Medulla oblongata (tissue), 1 donor: ENCODE measurements at regions not wholly inside any gene's neighbourhood (a gene's known extent, or its start where the extent isn't known, plus 50 kb on each side); places are given as distances from the start of the nearest gene placed in this dataset.
A peak's percentile ranks its signal among the peaks of the same experiment; 100 is the strongest.
"Not testable (repeated sequence)": the region's sequence is repeated elsewhere in the genome, so short reads cannot be mapped to it uniquely, and the experiment has no call there.

Experiments used
- DNase-seq: peaks from one replicate; pipeline ENCODE4 v3.0.0-alpha.2; 2015; ENCODE audit errors: extremely low spot score

DNA sequence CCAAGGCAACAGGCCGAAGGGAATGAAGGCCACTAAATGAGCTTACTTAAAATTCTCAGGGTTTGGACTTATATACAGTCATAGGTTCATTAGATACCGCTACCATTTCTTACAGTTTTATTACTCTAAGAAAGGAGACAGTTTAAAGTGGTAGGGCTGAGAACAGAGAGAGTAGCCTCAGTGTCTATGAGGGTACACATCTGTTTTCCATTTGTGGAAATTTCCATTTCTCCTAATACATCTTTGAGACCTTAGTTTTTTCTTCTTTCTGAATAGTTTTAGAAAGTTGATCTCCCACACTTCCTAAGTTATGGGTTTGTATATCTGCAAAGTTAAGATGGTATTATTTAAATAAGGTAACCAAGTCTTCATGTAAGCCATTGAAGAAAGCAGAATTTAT lies 1279.1 kb downstream of the NCAM2 start:
- no peak for DNase-seq

DNA sequence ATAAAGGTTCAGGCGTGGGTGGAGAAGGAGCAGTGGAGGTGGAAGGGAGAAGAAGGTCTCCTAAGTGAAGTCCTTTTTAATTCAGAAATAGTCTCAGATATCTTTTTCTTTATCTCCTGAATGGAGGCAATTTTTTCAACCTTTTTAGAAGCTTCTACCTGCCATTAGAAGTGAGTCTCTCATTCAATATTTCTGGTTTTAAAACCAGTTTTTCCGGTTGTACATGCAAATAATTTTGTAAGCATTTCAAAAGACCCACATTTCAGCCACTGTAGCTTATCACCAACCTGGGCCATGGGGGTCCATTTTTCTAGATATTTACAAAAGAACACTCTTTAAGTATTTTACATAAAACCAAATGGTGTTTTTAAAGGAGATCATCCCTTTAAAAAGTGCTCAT lies 1280.2 kb downstream of the NCAM2 start:
- DNase-seq: no peak

DNA sequence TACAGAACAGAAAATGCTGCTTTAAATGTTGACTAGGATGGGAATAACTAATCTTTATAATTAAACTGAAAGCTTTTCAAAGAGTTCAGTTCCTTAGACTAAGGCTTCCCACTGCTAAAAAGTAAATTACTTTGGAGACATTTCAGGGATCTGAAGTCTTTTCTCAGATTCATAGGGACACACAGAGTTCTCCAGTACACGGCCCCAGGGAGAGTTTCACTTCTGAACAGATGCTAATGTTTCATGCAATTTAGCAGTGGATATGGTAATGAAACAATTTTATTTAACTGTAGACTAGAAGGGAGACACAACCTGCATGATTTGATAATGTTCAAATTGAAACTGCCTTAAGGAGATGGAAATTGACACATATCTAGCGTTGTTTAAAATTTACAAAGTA lies 1282.6 kb downstream of the NCAM2 start:
- no peak for DNase-seq

DNA sequence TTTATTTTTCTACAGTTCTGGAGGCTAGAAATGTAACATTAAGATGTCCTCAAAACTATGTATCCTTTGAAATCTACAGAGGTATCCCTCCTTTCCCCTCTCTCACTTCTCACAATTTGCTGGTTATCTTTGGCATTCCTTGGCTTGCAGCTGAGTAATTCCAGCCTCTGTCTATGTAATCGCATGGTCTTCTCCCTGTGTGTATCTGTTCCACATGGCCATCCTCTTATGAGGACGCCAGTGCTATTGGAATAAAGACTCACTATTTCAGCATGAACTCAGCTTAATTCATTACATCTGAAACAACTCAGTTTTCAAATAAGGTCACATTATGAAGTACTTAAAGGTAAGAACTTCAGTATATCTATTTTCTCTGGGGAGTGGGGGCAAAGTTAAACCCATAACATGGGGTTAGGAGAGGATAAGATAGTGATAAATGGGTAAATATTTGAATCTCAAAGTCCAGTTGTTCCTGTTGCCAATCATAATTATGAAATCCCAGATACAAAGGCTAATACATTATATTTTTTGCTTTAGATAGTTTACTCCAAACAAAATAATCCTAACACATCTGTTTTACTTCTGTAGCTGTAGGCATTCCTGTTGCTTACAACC lies 1290.8 kb downstream of the NCAM2 start:
- no peak for DNase-seq

DNA sequence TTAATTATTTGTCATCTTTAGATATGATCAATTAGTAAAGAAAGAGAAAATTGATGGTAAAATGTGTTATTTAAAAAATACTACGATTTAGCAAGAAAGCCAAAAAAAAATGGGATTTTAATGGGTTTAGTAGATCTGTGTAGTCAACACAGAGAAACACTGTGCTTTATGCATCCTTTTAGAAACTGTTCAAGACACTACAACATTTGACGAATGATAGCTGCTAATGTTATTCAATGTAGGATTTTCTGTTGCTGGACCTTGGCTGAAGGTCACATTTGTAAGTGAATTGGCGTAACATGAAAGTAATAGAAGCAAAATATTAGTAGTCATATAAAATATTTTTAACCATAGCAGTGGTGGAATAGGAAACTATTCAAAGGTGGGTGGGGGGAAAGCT lies 1293.9 kb downstream of the NCAM2 start:
- no peak for DNase-seq

DNA sequence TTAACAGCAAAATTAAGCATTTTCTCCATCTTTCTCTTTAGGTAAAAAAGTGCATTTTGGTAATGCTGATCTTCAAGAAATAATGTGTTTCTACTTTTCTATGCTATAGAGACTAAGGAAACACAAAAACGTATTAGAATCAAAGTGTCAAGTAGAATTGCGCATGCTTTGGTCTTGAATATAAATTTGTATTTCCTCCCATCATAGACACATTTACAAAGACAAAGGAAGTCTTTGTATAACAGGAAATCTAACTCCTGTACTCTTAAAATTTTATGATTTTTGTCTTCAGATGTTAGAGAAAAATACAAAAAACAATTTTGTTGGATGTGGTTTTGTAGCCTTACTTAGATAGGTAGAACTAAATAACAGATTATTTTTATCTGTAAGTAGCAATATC lies 1299.4 kb downstream of the NCAM2 start:
- no peak for DNase-seq

DNA sequence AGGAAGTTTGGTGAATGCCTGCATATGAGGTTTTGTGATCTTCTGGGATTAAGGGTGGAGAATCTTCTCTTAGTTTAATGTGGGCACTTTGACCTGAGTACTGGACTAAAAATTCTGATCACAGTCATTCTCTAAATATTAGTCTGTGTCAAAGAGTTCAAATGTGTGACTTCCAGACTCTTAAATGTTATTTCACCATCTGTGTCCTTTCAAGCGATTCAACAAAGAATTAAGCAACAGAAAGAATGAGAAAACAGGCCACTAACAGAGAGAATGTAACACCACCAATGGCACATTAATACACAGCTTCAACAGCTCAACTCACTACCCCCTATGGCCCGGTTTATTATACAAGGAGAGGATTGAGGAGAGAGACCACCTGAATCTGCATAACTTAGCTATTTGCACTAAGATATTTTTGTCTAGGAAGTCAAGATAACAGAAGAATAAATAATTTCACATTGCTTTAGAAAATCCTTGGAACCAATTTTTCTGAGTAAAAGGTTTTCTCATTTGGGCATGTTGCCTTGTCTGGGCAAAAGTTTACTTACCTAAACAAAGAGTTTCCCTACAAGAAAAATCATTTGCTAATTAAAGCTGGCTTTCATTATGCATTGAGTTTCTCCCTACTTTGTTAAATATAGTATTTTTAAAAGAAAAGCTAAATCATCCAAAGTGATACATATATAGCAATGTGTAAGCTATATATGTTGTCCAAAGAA lies 1313.7 kb downstream of the NCAM2 start:
- peak; percentile 3 for DNase-seq

DNA sequence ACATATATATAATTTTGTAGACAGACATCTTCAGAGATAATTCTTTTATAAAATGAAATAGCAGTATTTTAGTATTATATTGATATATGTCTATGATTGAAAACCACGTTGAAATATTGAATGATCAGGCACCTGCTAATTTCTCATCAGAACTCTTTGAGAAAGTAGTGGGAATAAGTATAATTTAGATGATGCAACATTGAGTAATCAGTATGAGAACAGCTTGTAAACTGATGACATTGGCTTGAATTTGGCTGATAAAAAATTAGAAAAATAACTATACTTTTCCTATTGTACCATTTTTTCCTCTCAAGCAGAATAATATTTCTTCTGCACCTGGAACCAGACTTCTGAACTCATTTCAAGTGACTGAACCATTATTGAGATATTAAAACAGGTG lies 1316.8 kb downstream of the NCAM2 start:
- no peak for DNase-seq

DNA sequence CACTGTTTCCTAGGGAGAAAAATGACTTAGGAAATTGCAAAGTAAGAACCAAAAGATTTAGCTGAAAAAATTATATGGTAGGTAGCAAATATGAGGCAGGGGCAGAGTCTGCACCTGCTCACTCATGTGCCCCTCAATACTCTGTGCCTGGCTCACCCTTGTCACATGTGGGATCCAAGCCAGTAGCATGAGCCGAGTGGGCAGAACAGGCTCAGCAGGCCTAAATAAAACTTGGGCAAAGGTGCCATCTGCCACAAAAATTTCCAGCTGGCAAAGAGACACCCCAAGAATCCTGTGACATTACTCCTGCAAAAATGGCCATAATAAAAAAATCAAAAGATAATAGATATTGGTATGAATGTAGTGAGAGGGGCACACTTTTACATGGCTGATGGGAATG lies 1321.2 kb downstream of the NCAM2 start:
- DNase-seq: no peak

DNA sequence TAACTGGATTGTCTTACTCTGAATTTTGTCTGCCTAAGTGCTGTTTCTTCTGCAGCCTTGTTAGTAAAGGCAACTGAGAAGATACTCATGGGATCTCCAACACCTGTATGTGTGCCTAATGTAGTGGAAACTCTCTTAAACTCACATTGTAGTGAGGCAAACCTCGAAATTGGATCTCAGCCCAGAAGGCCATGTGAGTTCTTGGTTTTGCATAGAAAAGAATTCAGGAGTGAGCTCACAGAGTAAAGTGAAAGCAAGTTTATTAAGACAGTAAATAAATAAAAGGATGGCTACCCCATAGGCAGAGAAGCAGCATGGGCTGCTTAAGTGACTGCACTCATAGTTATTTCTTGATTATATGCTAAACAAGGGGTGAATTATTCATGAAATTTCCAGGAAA lies 1344.7 kb downstream of the NCAM2 start:
- DNase-seq: peak; percentile 53

DNA sequence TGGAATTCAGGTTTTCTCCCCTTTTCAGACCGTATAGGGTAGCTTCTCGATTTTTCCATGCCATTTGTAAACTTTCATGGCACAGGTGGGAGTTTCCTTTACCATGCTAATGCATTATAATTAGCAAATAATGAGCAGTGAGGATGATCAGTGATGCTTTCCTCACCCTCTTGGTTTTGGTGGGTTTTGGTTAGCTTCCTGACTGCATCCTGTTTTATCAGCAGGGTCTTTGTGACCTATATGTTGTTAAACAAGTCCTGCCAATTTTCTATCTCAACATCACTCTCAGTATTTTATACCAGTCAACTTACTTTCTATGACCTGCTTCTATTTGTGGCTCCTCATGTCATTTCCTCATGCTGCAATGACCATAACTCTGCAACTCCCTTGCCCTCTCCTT lies 1345.1 kb downstream of the NCAM2 start:
- no peak for DNase-seq

DNA sequence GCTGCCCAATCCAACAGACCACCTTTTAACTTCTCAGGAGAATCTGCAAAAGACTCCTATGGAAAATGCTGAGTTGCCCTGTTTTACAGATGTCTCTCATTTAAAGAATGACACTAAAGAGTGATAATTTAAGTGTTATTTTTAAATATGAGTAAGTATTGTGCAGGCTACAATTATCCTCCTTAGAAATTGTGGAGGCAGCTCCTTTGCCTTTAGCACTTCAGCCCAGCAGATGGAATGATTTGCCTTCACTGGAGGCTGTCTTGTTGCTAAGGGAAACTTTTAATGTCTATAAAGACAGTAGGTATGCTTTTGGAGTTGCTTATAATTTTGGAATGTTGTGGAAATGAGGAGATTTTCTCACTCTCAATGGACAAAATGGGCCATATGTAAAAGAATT lies 1345.5 kb downstream of the NCAM2 start:
- no peak for DNase-seq

DNA sequence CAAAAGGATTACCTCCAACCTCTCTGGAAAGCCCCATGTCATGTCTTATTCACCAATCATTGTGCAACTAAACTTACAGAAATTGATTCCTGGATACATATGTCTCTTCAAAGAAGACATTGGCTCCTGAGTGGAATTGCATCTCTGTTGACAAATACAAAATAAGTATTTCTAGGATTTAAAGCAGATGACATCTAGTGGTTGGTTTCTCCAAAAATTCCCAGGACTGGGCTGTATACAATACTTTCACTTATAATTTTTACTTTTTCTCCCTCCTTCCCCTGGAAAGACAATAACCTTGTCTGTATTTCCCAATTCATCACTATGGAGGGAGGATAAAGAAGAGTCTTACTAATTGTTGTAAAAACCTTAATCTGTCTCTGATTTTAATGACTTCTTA lies 1347.4 kb downstream of the NCAM2 start:
- no peak for DNase-seq

DNA sequence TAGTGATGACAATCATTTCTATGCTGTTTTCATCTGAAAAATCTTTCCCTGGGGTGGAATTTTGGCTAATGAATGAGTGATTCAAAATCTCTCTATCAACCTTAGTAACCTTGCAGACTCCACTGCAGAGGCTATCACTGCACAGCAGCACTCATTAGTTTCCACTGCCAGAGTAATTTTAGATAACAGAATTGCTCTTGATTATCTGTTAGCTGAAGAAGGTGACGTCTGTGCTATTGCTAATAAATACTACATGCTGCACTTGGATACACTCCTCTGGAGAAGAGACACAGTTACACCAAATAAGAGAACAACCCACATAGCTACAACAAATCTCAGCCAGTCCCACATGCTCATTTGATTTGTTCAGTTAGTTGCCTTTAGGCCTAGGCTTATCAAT lies 1348.4 kb downstream of the NCAM2 start:
- no peak for DNase-seq

DNA sequence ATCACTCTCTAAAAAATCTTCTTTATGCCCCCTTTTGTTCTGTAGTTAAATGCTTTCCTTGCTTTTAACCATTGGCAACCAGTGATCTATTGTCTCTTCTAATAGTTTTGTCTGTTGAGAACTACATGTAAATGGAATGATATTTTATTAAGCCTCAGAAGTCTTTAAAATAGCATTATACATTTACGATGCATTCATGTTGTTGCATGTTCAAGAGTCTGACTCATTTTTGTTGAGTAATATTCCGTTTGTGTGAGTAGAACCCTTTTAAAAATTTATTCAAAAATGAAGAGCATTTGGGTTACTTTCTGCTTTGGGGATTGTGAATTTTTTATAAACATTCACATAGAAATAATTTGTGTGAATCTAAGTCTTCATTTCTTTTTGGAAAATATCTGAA lies 1352.9 kb downstream of the NCAM2 start:
- DNase-seq: no peak

DNA sequence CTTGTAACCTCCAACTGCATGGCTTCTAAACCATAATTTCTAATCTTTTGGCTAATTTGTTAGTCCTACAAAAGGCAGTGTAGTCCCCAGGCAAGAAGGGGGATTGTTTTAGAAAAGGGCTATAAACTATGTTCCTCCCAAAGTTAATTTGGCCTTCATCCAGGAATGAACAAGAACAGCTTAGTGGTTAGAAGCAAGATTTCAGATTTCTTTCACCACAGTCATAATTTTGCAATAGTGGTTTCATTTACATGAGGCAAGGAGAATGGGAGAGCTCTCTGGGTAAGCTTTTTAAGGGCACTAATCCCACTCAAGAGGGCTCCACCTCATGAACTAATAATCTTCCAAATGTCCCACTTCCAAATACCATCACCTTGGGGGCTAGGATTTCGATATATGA lies 1353.9 kb downstream of the NCAM2 start:
- DNase-seq: no peak

DNA sequence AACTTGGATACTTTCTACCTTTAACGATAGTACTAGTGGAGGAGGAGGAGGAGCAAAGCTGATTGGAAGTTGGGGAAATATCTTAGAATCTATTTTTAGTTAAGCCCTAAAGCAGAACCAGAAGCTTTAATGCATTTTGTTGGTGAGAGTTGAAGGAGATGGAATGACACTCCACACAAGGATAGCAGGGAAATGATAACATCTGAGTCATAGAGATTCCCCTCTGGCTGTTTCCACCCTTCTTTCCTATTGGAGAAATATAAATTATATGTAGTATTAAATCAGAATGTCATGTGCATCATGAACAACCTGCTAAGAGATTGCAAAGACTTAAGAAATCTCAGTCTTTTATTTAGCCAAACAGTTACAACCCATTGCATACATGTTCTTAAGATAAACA lies 1357.7 kb downstream of the NCAM2 start:
- no peak for DNase-seq

DNA sequence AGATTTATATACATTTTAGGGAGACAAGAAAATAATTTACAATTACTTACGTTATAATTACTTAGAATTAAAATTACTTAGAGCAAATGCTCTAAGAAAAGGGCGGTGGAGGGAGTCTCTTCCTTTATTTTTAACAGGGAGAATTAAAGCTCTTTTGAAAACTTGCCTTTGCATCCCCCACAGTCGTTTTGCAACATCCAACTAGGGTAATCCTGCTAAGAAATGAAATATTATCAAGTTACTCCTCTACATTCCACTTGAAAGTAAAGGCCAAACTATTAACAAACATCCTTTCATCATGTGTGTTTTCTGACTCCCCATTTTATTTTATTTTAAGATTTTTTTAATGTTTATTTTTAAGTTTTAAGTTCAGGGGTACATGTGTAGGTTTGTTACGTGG lies 1358.5 kb downstream of the NCAM2 start:
- no peak for DNase-seq

DNA sequence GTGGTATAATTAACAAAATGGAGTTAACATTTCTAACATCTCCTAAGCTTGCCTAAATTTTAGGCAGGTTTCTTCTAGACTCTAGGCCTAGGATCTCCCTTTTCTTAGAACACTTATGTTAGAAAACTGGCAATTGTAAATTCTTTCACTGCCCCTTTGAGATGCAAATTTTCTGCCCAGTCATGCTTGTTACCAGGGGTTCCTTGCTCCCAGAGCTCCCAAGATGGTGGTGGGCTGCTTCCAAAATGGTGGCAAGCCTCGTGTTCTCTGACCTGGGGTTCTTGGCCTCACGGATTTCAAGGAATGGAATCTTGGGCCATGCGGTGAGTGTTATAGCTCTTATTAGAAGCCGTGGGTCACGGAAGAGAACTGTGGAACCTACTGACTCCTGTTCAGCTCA lies 1361.4 kb downstream of the NCAM2 start:
- DNase-seq: not testable (repeated sequence)

DNA sequence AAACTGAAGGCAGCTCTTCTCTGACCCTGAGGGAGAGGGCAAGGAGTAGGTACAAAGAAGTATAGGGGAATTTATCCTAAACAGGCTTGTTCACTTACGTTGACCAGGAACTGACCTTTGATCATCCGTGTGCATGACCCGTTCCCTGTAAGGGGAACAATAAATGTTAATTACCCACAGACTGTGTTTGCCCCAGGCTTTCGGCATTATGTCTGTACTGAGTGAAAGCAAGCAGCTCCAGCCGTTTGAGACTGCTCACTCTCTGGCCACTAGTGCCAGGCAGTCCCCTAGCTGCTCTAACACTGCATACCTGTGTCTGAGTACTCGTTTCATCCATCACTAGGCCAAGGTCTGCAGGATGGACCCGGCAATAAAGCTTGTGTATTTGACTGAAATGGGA lies 1365.3 kb downstream of the NCAM2 start:
- DNase-seq: no peak

DNA sequence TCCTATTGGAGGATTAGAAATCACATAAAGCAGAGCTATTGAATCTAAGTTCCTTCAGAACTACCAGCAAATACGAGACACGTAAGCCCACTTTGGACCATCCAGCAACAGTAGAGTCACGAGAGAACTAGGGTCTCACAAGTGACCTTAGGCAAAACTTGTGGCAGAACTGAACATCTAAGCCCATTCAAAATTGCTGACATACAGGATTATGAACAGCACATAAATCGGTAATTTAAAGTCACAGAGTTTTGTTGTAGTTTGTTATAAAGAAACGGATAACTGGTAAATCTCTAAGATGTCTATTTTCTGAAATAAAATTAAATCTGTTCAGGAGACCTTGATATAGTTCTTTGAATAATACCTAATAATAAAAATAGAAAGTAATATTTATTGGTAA lies 1366.0 kb downstream of the NCAM2 start:
- no peak for DNase-seq

DNA sequence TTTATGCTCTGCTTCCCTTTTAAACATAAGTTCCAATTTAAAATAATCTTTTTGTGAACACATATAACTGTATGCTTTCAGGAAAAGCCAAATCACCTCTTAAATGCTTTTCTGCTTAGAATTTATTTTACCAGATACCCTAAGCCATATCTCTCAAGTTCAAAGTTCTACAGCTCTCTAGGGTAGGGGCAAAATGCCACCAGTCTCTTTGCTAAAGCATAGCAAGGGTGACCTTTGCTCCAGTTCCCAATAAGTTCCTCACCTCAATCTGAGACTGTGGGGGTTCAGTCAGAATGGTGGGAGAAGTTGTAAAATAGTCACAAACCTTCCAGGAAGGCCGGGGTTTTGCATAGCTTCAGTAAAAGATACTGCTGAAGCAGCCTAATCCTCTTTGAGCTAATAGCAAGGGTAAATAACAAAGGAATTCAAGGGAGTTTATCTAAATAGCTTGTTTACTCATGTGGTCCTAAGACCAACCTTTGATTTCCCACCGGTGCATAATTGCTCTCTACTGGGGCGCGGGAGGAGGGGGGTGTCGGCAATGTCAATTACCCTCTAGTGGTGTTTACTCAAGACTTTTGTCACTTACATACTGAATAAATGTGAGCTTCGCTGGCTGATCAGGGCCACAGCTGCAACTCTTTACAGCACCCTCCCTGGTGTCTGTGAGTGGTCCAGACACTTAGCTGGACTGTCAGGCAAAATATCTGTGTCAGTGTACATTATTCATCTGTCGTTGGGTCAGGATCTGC lies 1376.2 kb downstream of the NCAM2 start:
- no peak for DNase-seq

DNA sequence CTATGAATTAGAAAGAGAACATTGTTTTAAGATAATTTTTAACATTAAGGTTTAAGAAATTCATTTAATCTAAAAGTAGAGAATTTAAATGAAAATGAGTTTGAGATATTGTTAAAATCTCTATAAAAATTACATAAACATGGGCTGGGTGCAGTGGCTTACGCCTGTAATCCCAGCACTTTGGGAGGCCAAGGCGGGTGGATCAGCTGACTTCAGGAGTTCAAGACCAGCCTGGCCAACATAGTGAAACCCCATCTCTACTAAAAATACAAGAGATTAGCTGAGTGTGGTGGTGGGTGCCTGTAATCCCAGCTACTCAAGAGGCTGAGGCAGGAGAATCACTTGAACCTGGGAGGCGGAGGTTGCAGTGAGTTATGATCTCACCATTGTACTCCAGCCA lies 1379.6 kb downstream of the NCAM2 start:
- not testable (repeated sequence) for DNase-seq
